HG02763 (cell line): ENCODE measurements at regions not wholly inside any gene's neighbourhood (a gene's known extent, or its start where the extent isn't known, plus 50 kb on each side); places are given as distances from the start of the nearest gene placed in this dataset.
"Not testable (repeated sequence)": the region's sequence is repeated elsewhere in the genome, so short reads cannot be mapped to it uniquely, and the experiment has no call there.

Experiments
- ATAC-seq: cut with Tn5 transposase; IDR thresholded peaks from one replicate; pipeline ENCODE4 v1.9.1; 2021; ENCODE audit warnings: mild to moderate bottlenecking, moderate library complexity; ENCODE audit not compliant: unreplicated experiment

GRCh38 chr3:152148579-152148978 lies 120.2 kb upstream of the MBNL1 start:
- no peak for ATAC-seq

GRCh38 chr3:152149832-152150231 lies 118.9 kb upstream of the MBNL1 start:
- no peak for ATAC-seq

DNA sequence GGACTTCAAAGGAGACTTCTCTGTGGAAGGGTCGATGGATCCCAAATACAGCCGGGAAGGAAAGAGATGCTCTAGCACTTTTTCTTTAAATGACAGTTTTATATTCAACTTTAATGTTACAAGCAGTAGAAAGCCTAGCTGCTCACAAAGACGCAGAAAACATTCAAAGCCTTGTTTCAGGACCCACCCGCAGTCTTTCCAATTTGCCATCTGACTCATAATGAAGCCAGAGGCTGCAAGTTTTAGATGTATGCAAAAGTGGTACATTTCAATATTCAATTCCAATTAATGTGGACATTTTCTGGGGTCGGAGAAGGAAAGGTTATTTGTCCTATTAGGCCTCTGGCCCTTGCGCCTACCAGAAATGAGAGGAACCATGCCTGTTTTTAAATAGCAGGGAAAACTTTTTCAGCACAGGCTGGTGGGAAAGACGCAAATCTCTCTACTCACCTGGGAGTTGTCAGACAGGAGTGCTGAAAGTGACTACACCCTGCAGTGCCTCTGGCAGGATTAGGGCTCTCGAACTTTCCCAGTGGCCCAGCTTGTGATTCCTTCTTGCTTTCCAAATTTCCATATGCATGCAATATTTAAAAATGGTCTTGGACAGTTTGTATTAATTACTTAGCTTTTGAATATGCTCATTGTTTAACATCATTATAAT lies 117.4 kb upstream of the MBNL1 start:
- no peak for ATAC-seq

- not testable (repeated sequence) for ATAC-seq
Observed at GRCh38 chr3:152151877-152152765, 116.6 kb upstream of the MBNL1 start.

- not testable (repeated sequence) for ATAC-seq
Observed at GRCh38 chr3:152153115-152153514, 115.6 kb upstream of the MBNL1 start.

DNA sequence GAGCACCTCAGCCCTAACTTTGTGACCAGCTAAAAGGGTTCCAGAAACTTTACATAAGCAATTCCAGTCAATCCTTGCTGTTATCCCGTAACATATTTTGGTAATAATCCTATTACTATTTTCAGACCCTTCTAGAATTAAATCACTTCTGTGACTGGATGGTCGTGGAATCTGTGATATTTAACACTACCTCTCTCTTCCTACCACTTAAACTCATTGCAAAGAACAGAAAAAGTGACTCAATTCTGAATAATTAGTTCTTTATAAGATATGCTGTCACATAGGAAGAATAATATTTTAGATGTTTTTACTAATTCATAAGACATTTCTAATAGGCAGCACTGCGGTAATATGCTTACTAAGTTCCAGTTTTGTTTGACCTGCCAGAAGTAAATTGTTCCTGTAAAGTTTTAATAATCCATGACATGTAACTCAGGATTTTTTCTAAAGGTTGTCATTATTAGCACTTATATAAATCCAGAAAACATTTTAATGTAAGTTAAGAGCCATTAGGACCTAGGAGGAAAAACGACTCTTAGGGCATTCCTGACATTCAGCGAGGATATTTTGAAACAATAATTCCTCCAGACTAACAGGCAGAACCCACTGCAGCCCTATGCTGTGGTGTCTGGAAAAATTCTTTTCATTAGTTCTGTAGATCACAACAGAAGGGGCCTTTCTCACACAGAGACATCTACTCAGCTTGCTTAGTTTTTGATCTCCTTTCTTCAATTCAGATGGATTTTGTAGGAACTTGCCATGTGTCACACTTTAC lies 113.3 kb upstream of the MBNL1 start:
- no peak for ATAC-seq

DNA sequence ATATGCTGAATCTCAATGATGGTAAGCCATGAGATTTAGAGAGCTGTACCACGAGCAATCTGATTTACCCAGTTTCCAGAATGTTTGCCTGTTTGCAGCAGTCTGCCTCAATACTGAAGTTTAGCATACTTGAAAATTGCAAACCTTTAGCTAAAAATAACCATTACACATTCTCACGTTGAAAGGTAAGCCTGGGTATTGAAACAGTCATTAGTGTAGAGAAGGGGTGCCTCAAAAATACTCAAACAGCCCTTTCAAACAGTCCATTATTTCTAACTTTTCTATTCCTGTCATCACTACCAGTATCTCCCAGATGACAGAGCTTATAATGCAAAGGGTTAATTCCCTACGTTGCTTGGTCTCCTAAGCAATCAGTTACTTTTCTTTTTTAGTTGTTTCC lies 111.8 kb upstream of the MBNL1 start:
- ATAC-seq: no peak

DNA sequence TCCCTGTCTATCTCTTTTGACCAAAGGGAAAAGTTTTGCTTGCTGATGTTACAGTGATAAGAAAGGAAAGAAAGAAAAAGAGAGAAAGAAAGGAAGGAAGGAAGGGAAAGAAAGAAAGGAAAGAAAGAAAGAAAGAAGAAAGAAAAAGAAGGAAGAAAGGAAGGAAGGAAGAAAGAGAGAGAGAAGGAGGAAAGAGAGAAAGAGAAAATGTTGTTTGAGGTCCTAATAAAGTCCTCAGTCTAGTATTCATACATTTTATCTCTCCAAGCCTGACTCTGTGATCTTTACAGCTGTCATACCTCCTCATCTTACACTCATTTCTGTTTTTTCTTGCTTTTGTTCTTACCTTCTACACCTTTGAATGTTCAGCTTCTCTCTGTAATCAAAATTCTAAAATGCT lies 111.4 kb upstream of the MBNL1 start:
- ATAC-seq: no peak

DNA sequence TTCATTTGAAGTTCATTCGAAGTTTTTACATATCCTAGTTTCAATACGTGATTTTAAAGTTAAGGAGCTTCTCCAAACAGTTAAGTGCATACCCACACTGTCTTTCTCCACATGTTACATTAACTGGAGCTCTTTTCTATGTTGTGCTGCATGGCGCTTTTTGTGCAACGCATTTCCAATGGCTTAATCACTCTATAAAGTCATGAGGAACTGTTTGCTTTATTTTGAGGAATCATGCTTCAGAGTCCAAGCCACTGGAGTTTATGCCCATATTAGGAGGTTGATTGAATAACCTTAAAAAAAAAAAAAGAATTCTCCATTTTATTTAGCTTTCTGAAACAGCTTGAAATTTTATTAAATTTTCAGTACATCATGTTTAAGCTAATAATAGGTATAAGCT lies 109.4 kb upstream of the MBNL1 start:
- no peak for ATAC-seq

GRCh38 chr3:152160350-152161011 lies 108.2 kb upstream of the MBNL1 start:
- ATAC-seq: no peak

DNA sequence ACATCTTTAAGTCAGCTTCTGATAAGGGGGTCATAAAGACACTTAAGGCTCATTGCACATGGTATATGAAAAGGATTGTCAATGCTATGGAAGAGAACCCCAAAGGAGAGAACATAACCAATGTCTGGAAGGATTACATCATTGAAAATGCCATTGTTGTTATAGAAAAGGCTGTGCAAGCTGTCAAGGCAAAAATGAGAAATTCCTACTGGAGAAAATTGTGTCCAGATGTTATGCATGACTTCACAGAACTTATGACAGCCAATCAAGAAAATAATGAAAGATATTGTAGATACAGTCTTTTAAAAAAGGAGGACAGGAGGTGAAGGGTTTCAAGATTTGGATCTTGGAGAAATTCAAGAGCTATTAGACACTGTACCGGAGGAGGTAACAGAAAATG lies 96.3 kb upstream of the MBNL1 start:
- no peak for ATAC-seq

- ATAC-seq: no peak
Observed at GRCh38 chr3:152173627-152174026, 95.1 kb upstream of the MBNL1 start.

DNA sequence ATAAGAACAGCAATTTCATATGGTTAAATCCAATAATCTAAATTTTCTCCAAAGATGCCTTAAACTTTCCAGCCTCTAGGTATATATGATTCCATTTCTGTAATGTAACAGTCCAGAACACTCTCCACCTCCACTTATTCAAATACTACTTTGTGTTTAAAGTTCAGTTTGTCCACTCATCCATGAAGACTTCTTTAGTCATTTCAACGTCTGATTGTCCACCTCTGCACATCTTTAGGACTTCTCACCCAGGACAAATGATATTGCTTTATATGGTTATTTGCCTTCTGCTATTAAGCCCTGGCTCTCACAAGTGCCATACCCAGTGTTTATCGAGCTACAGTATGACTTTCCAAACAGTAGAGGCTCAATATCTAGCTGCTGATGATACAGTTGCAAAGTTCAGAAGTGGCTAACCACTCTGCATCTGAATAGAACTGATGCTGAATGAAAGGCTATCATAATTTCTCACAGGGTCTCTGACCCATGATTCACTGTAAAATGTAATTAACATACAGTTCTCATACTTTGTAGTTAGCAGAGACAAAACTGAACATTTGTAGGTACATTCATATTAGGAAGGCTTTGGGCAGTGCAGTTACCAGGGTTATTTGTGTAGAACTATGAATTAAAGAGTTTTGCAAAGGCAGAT lies 93.7 kb upstream of the MBNL1 start:
- ATAC-seq: no peak

- ATAC-seq: no peak
Observed at GRCh38 chr3:152175528-152175889, 93.2 kb upstream of the MBNL1 start.

DNA sequence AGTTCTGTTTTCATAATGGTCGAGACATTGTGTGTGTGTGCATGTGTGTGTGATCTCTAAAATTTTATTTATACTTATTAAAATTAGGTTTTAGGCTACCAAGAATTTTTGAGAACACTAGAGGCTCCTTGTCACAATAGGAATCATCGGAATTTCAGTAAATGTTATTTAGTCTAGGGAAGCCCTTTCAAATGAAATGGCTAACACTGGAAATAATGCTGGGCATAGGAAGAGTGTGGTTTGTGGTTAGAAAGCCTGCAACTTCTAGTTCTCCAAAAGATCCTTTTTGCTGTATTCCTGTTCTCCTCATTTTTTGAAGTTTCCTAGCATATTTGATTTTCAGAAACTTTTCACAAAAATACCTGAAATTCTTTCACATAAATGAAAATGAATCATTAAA lies 92.5 kb upstream of the MBNL1 start:
- ATAC-seq: no peak

- ATAC-seq: no peak
Observed at GRCh38 chr3:152176998-152177397, 91.7 kb upstream of the MBNL1 start.

- ATAC-seq: peak; percentile 92
Observed at GRCh38 chr3:152177757-152178156, 91.0 kb upstream of the MBNL1 start.

DNA sequence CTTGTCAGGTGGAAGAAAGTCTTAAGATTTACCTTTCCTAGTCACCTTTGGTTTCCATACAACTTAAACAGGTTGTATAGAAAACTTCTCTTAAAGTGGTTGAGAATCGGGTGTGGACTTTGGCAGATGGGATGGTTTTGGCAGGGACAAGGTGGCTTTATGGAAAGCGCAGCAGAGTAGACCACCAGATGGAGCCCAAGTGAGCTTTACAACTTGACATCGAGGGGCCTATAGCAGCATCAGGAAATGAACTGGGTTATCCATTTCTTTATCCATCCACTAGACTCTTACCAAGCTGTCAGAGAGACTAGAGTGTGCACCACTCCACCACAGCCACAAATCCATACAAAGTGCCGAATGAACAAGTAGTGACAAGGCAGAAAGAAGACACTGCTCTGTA lies 85.3 kb upstream of the MBNL1 start:
- ATAC-seq: no peak

DNA sequence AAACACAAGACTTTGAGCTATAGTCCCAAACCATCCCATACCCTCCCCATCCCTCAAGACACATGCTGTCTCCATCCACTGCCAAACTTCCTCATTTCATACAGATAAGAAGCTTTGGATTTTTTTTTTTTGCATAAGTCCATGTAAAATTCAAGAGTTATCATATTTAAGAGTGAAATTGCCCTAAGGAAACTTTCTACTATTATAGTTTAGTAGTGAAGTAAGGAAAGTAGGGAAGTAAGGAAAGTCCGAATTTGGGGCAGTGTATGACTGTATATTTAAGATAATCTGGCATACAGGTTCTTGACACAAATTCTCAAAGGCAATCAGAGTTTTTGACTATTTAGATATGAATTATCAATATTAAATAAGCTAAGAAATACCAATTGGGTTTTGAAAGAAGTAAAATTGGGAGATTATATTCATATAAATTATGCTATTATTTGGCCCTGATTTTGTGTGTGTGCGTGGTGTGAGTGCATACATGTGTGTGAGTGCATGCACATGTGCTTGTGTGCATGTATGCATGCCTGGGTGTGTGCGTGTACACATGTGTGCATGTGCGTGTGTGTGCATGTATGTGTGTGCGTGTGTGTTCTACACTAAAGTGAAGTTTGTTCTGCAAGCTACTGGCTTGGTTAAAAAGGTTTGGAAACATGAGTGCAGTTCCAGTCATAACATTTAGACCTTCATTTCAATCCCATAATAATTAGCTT lies 83.6 kb upstream of the MBNL1 start:
- no peak for ATAC-seq
